H1 (cell line): ENCODE measurements at regions not wholly inside any gene's neighbourhood (a gene's known extent, or its start where the extent isn't known, plus 50 kb on each side); places are given as distances from the start of the nearest gene placed in this dataset.

Experiments
- CTCF ChIA-PET: fragments of 300-600 bp; sonication (Branson Sonifier 250); formaldehyde crosslinking; loops from one replicate; lab custom pipeline; 2021; ENCODE audit not compliant: partially characterized antibody; lab: Charles Lee
- POLR2A ChIA-PET: fragments of 300-600 bp; sonication (Branson Sonifier 250); formaldehyde crosslinking; loops from one replicate; lab custom pipeline; 2021; ENCODE audit warnings: inconsistent platforms; ENCODE audit not compliant: partially characterized antibody; lab: Charles Lee
- DNase-seq, 2 experiments: peaks; one replicate each; pipeline versions ENCODE4 v3.0.0 to v3.0.0-alpha.2; 2010 to 2022; ENCODE audit warnings: low spot score in 2 of 2, low read depth in 1 of 2, mixed read lengths in 1 of 2
- FAIRE-seq: peaks from 2 replicates; lab custom pipeline; 2011; peaks lifted over from hg19 to GRCh38; lab: Jason Lieb, UNC
- H2AFZ ChIP-seq: 2 replicates; pipeline ENCODE4 v1.8.1; 2012; ENCODE audit warnings: low read length, inconsistent platforms
- H2AK5ac ChIP-seq: 2 replicates; pipeline ENCODE4 v1.6.1; 2013; ENCODE audit warnings: low read depth, low read length
- H2BK120ac ChIP-seq: replicated peaks from 2 replicates; pipeline ENCODE3; 2013; ENCODE audit warnings: low read depth, low read length, inconsistent platforms
- H2BK12ac ChIP-seq: 2 replicates; pipeline ENCODE4 v1.6.1; 2013; ENCODE audit warnings: low read depth, low read length
- H2BK15ac ChIP-seq: 2 replicates; pipeline ENCODE4 v1.6.1; 2013; ENCODE audit warnings: low read length
- H2BK20ac ChIP-seq: 2 replicates; pipeline ENCODE4 v1.6.1; 2013; ENCODE audit warnings: low read length
- H2BK5ac ChIP-seq: 2 replicates; pipeline ENCODE4 v1.6.1; 2013; ENCODE audit warnings: low read depth, low read length
- H3K14ac ChIP-seq: 2 replicates; pipeline ENCODE4 v1.6.1; 2013; ENCODE audit warnings: inconsistent platforms; ENCODE audit not compliant: insufficient read length
- H3K18ac ChIP-seq: 2 replicates; pipeline ENCODE4 v1.6.1; 2013; ENCODE audit warnings: low read length; ENCODE audit errors: extremely low read depth
- H3K23ac ChIP-seq: 2 replicates; pipeline ENCODE4 v1.6.1; 2013; ENCODE audit warnings: inconsistent platforms; ENCODE audit not compliant: insufficient read length
- H3K23me2 ChIP-seq: 2 replicates; pipeline ENCODE4 v1.6.1; 2013; ENCODE audit warnings: low read depth, low read length
- H3K27ac ChIP-seq: 2 replicates; pipeline ENCODE4 v1.6.1; 2011; ENCODE audit warnings: low read depth, low read length, inconsistent platforms
- H3K27me3 ChIP-seq, 4 experiments: replicated peaks in 1 of 4; 1 replicate in 1 of 4; 2 replicates in 3 of 4; pipeline versions ENCODE4 v1.6.1 to v1.8.1; 2011 to 2013; ENCODE audit warnings: low read length in 3 of 4, mild to moderate bottlenecking in 3 of 4, inconsistent platforms in 2 of 4, mixed read lengths in 2 of 4, moderate library complexity in 1 of 4; ENCODE audit not compliant: control insufficient read depth in 3 of 4, insufficient read depth in 3 of 4; ENCODE audit errors: extremely low read depth in 1 of 4
- H3K36me3 ChIP-seq, 4 experiments: 2 replicates each; pipeline versions ENCODE4 v1.6.1 to v1.8.1; 2011 to 2013; ENCODE audit warnings: mild to moderate bottlenecking in 4 of 4, low read length in 3 of 4, moderate library complexity in 2 of 4, control low read depth in 1 of 4, inconsistent platforms in 1 of 4; ENCODE audit not compliant: insufficient read depth in 4 of 4, control insufficient read depth in 2 of 4
- H3K4ac ChIP-seq: replicated peaks from 2 replicates; pipeline ENCODE3; 2013; ENCODE audit warnings: low read length, low read depth, mixed read lengths, inconsistent platforms; ENCODE audit not compliant: insufficient read length
- H3K4me1 ChIP-seq, 4 experiments: replicated peaks in 1 of 4; 1 replicate in 1 of 4; 2 replicates in 3 of 4; pipeline versions ENCODE4 v1.6.1 to v1.8.1; 2011 to 2013; ENCODE audit warnings: low read length in 3 of 4, inconsistent platforms in 2 of 4, mixed read lengths in 1 of 4; ENCODE audit not compliant: insufficient read depth in 4 of 4, control insufficient read depth in 3 of 4
- H3K4me2 ChIP-seq, 2 experiments: 2 replicates each; pipeline versions ENCODE4 v1.6.1 to v1.8.1; 2011 to 2013; ENCODE audit warnings: low read depth in 2 of 2, low read length in 2 of 2, control low read depth in 1 of 2, inconsistent platforms in 1 of 2, mild to moderate bottlenecking in 1 of 2; ENCODE audit not compliant: insufficient read depth in 1 of 2
- H3K4me3 ChIP-seq, 4 experiments: fragments of 200-600, 300-600 bp in 1 of 4; sonication (generic), shearing (Covaris generic), sonication (Bioruptor Twin) in 1 of 4; 2 replicates each; pipeline versions ENCODE4 v1.5.1 to v1.8.1; 2011 to 2016; ENCODE audit warnings: low read length in 4 of 4, low read depth in 3 of 4, control low read depth in 2 of 4, inconsistent platforms in 2 of 4, mild to moderate bottlenecking in 2 of 4, mixed read lengths in 1 of 4, moderate library complexity in 1 of 4; ENCODE audit not compliant: insufficient read depth in 2 of 4; ENCODE audit errors: extremely low read depth in 1 of 4
- H3K56ac ChIP-seq: replicated peaks from 2 replicates; pipeline ENCODE3; 2013; ENCODE audit warnings: low read depth, mild to moderate bottlenecking, mixed read lengths, low read length, inconsistent platforms; ENCODE audit not compliant: insufficient read length
- H3K79me1 ChIP-seq: 2 replicates; pipeline ENCODE4 v1.6.1; 2013; ENCODE audit warnings: low read depth, low read length, control low read depth
- H3K79me2 ChIP-seq, 2 experiments: 2 replicates each; pipeline versions ENCODE4 v1.6.1 to v1.8.1; 2012 to 2013; ENCODE audit warnings: low read length in 2 of 2, mild to moderate bottlenecking in 2 of 2, inconsistent platforms in 1 of 2; ENCODE audit not compliant: insufficient read depth in 2 of 2, control insufficient read depth in 1 of 2
- H3K9ac ChIP-seq, 4 experiments: replicated peaks in 1 of 4; 1 replicate in 1 of 4; 2 replicates in 3 of 4; pipeline versions ENCODE4 v1.6.1 to v1.8.1; 2011 to 2013; ENCODE audit warnings: low read depth in 3 of 4, low read length in 3 of 4, control low read depth in 2 of 4, mild to moderate bottlenecking in 2 of 4, moderate library complexity in 2 of 4, inconsistent platforms in 1 of 4; ENCODE audit errors: extremely low read depth in 1 of 4
- H3K9me3 ChIP-seq, 2 experiments: 2 replicates each; pipeline versions ENCODE4 v1.6.1 to v1.8.1; 2012 to 2013; ENCODE audit warnings: mild to moderate bottlenecking in 2 of 2, moderate library complexity in 2 of 2, control low read depth in 1 of 2, inconsistent platforms in 1 of 2, low read depth in 1 of 2, low read length in 1 of 2, mixed read lengths in 1 of 2; ENCODE audit not compliant: insufficient read depth in 2 of 2
- H4K20me1 ChIP-seq, 2 experiments: replicated peaks in 1 of 2; 2 replicates each; pipeline versions ENCODE3 to v1.8.1; 2011 to 2013; ENCODE audit warnings: inconsistent platforms in 2 of 2, low read length in 2 of 2, mild to moderate bottlenecking in 1 of 2; ENCODE audit not compliant: insufficient read depth in 2 of 2, control insufficient read depth in 1 of 2
- H4K5ac ChIP-seq: 2 replicates; pipeline ENCODE4 v1.6.1; 2013; ENCODE audit warnings: low read length, low read depth, mixed read lengths, inconsistent platforms; ENCODE audit not compliant: insufficient read length
- H4K8ac ChIP-seq: 2 replicates; pipeline ENCODE4 v1.8.0; 2013; ENCODE audit warnings: mild to moderate bottlenecking, moderate library complexity, low read length, inconsistent platforms; ENCODE audit not compliant: insufficient read depth; ENCODE audit errors: extremely low read depth
- H4K91ac ChIP-seq: replicated peaks from 2 replicates; pipeline ENCODE3; 2013; ENCODE audit warnings: low read length, mixed read lengths, inconsistent platforms; ENCODE audit not compliant: insufficient read length
- HDAC2 ChIP-seq, 2 experiments: fragments of 300-600 bp in 1 of 2; sonication (generic) in 1 of 2; IDR thresholded peaks; 2 replicates each; pipeline ENCODE4 v1.6.1; 2011 to 2012; ENCODE audit warnings: low read depth in 2 of 2, low read length in 2 of 2, mild to moderate bottlenecking in 2 of 2, moderate library complexity in 2 of 2, borderline replicate concordance in 1 of 2, inconsistent platforms in 1 of 2
- HDAC6 ChIP-seq: IDR thresholded peaks from one replicate; pipeline ENCODE4 v1.7.1; 2012; ENCODE audit warnings: low read depth, mild to moderate bottlenecking, inconsistent platforms, low read length, moderate library complexity
- SUZ12 ChIP-seq: fragments of 200-600 bp; sonication (generic); IDR thresholded peaks from 2 replicates; pipeline ENCODE4 v1.6.1; 2012; ENCODE audit warnings: mild to moderate bottlenecking, inconsistent platforms, low read length, moderate library complexity, mixed read lengths
- USF2 ChIP-seq: IDR thresholded peaks from 2 replicates; pipeline ENCODE4 v1.6.1; 2011; ENCODE audit warnings: low read length, improper control_type of control experiment
- WGBS, 2 experiments: shearing (Covaris generic) in 1 of 2; methylation state at CpG; one replicate each; pipeline versions ENCODE4 v1.1.6 to v1.1.7; 2013 to 2015; ENCODE audit warnings: low lambda C conversion rate in 2 of 2, mixed read lengths in 2 of 2, inconsistent platforms in 1 of 2, low coverage in 1 of 2, missing lambda C conversion rate in 1 of 2; ENCODE audit not compliant: insufficient replicate concordance in 2 of 2, insufficient coverage in 1 of 2, insufficient read length in 1 of 2; ENCODE audit errors: extremely low coverage in 1 of 2, missing lambda C conversion rate in 1 of 2; 5-methylcytosine and 5-hydroxymethylcytosine counted together

DNA sequence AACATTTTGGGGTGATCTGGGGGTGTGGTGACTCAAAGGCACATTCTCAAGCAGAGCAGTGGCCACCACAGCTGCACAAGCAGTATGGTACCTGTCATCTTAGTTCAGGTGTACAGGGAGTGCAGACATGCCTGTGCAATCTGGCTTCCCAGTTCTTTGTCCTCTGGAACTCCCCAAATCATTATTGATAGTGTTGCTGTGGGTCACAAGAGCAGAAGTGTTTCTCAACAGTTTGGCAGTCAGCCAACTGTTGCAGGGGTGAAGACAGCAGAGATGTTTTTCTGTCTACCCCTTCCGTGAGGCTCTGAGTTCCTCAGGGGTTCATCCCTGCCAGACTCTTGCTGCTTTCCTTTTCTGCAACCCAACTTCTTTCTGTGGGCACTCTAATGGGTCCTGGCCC, 206.5 kb upstream of the ZSWIM2 start:
- DNase-seq = no peak
- H3K4me2 ChIP-seq = no peak overlapping the region
- H3K9ac ChIP-seq = no peak overlapping the region
- 94% methylated on average over 1 of the region's 1 CpG; no CpG with 5 or more reads in 1 of the 2 experiments for WGBS, 2 experiments
- peak overlapping the region; percentile 1; the same call in 1 of the 2 replicates for H4K8ac ChIP-seq
- no peaks in the 10 kb centered on the region for H3K79me1 ChIP-seq
- H3K23me2 ChIP-seq = no peaks in the 10 kb centered on the region
- ChIA-PET CTCF (interaction anchor here (0.7 to 2.4 kb wide), 6 partner anchors 16 to 393 kb away, joined by 3 to 8 read pairs (median 5); partner anchors contain the start of gene CALCRL), POLR2A (no interaction called here)
- no peaks in the 10 kb centered on the region for H3K79me2 ChIP-seq
- no peak overlapping the region for H3K14ac ChIP-seq
- H2BK120ac ChIP-seq = no peak overlapping the region
- no peak overlapping the region for H4K5ac ChIP-seq
- no peak for FAIRE-seq
- H2BK15ac ChIP-seq = no peak overlapping the region
- no peak overlapping the region for H2AK5ac ChIP-seq
- no peaks in the 10 kb centered on the region for H3K4me1 ChIP-seq
- no peak overlapping the region for H3K27ac ChIP-seq
- no peaks in the 10 kb centered on the region for H3K36me3 ChIP-seq
- H3K56ac ChIP-seq = no peak overlapping the region
- no peak overlapping the region for H2BK5ac ChIP-seq
- no peaks in the 10 kb centered on the region for H3K9me3 ChIP-seq
- H3K18ac ChIP-seq = no peak overlapping the region
- H2BK12ac ChIP-seq = no peak overlapping the region
- TF ChIP-seq HDAC2 (IDR thresholded peaks at IDR 0.05; ENCODE audit: borderline replicate concordance in 1 of 2, low read depth in 2 of 2, low read length in 2 of 2) = no peak
- no peak for TF ChIP-seq SUZ12
- no peak for TF ChIP-seq HDAC6
- no peak for TF ChIP-seq USF2
- H4K91ac ChIP-seq = no peak overlapping the region
- 0 out of 2 replicates have a peak overlapping the region, but pooled peaks have one; percentile 18 for H2BK20ac ChIP-seq
- H3K4ac ChIP-seq = no peak overlapping the region
- no peak overlapping the region for H2AFZ ChIP-seq
- H4K20me1 ChIP-seq = no peaks in the 10 kb centered on the region
- H3K27me3 ChIP-seq = no peaks in the 10 kb centered on the region
- H3K4me3 ChIP-seq = no peak overlapping the region
- H3K23ac ChIP-seq = no peak overlapping the region
